Naive thymus-derived CD4-positive, alpha-beta T cell (primary cell): ENCODE measurements at regions not wholly inside any gene's neighbourhood (a gene's known extent, or its start where the extent isn't known, plus 50 kb on each side); places are given as distances from the start of the nearest gene placed in this dataset.

Source experiments
- ATAC-seq: fragments of 150-1000 bp; cut with Tn5 transposase; 2 replicates; pipeline ENCODE4 v1.10.0; 2021; ENCODE audit warnings: mild to moderate bottlenecking, moderate library complexity
- CTCF ChIA-PET: fragments of 350-600 bp; sonication (Branson Sonifier 250); formaldehyde crosslinking; loops from one replicate; lab custom pipeline; 2021; ENCODE audit warnings: antibody characterized with exemption; lab: Charles Lee
- POLR2A ChIA-PET: fragments of 350-600 bp; sonication (Branson Sonifier 250); formaldehyde crosslinking; loops from one replicate; lab custom pipeline; 2021; ENCODE audit warnings: antibody characterized with exemption, inconsistent platforms; lab: Charles Lee
- DNase-seq, 9 donors: peaks; one replicate each; pipeline versions ENCODE4 v3.0.0 to v3.0.0-alpha.2; 2020 to 2022; ENCODE audit warnings: mixed read lengths in 1 of 9
- H3K27ac ChIP-seq: one replicate; pipeline ENCODE4 v1.7.0; 2013; ENCODE audit warnings: mild to moderate bottlenecking, low read depth, low read length, moderate library complexity
- H3K27me3 ChIP-seq, 2 donors: one replicate each; pipeline ENCODE4 v1.7.0; 2013; ENCODE audit warnings: low read length in 2 of 2, mild to moderate bottlenecking in 2 of 2, moderate library complexity in 2 of 2; ENCODE audit not compliant: control insufficient read depth in 2 of 2, insufficient read depth in 2 of 2
- H3K36me3 ChIP-seq, 3 experiments: 1 replicate in 2 of 3; 2 replicates in 1 of 3; pipeline ENCODE4 v1.7.0; 2013; ENCODE audit warnings: low read length in 3 of 3, mild to moderate bottlenecking in 3 of 3, moderate library complexity in 1 of 3; ENCODE audit not compliant: insufficient read depth in 3 of 3, control insufficient read depth in 2 of 3
- H3K4me1 ChIP-seq, 2 donors: one replicate each; pipeline ENCODE4 v1.7.0; 2013; ENCODE audit warnings: low read length in 2 of 2, mild to moderate bottlenecking in 2 of 2, moderate library complexity in 1 of 2; ENCODE audit not compliant: control insufficient read depth in 2 of 2, insufficient read depth in 2 of 2
- H3K4me3 ChIP-seq: 2 replicates; pipeline ENCODE4 v1.7.0; 2013; ENCODE audit warnings: mild to moderate bottlenecking, low read length
- H3K9me3 ChIP-seq, 3 experiments: 1 replicate in 2 of 3; 2 replicates in 1 of 3; pipeline ENCODE4 v1.7.0; 2013; ENCODE audit warnings: low read length in 3 of 3; ENCODE audit not compliant: control insufficient read depth in 2 of 3
- H3K27ac Mint-ChIP-seq, 9 donors: one replicate each; pipeline ENCODE4 v1.8.0; 2020 to 2022; ENCODE audit warnings: mixed read lengths in 9 of 9, mild to moderate bottlenecking in 8 of 9, moderate library complexity in 5 of 9, inconsistent platforms in 2 of 9
- H3K27me3 Mint-ChIP-seq, 5 donors: one replicate each; pipeline ENCODE4 v1.8.0; 2021 to 2022; ENCODE audit warnings: mixed read lengths in 5 of 5, mild to moderate bottlenecking in 1 of 5
- H3K36me3 Mint-ChIP-seq, 5 donors: one replicate each; pipeline ENCODE4 v1.8.0; 2020 to 2022; ENCODE audit warnings: mixed read lengths in 5 of 5, mild to moderate bottlenecking in 3 of 5, inconsistent platforms in 1 of 5
- H3K4me1 Mint-ChIP-seq, 7 donors: one replicate each; pipeline ENCODE4 v1.8.0; 2020 to 2022; ENCODE audit warnings: mixed read lengths in 7 of 7, mild to moderate bottlenecking in 3 of 7, inconsistent platforms in 1 of 7
- H3K4me3 Mint-ChIP-seq, 10 donors: one replicate each; pipeline ENCODE4 v1.8.0; 2020 to 2022; ENCODE audit warnings: mild to moderate bottlenecking in 10 of 10, mixed read lengths in 10 of 10, moderate library complexity in 6 of 10, inconsistent platforms in 2 of 10
- H3K9me3 Mint-ChIP-seq, 11 donors: one replicate each; pipeline ENCODE4 v1.8.0; 2020 to 2022; ENCODE audit warnings: mixed read lengths in 11 of 11, mild to moderate bottlenecking in 4 of 11, inconsistent platforms in 1 of 11, moderate library complexity in 1 of 11
- intact Hi-C, 2 donors: fragments of 100-400 bp; cut with micrococcal nuclease; formaldehyde crosslinking; loops; one replicate each; pipeline ENCODE4 v1.15.1; 2023

- intact Hi-C loops, result no loop called here
- Histone ChIP-seq H3K4me3 (no peak overlapping the region), H3K36me3 (no peaks in the 10 kb centered on the region), H3K27me3 (no peaks in the 10 kb centered on the region), H3K9me3 (no peaks in the 10 kb centered on the region), H3K27ac (no peak overlapping the region), H3K4me1 (no peaks in the 10 kb centered on the region)
- H3K4me3 Mint-ChIP-seq, result no peak overlapping the region
- CTCF ChIA-PET, result no interaction called here
- ATAC-seq, result no peak
- H3K27me3 Mint-ChIP-seq, result peaks cover 0 to 10% (median under 1%) of the 10 kb centered on the region in 5 donors
- peaks cover 0 to 1% (median 0%) of the 10 kb centered on the region in 7 donors for H3K4me1 Mint-ChIP-seq
- POLR2A ChIA-PET, result no interaction called here
- peaks cover 0 to 4% (median 0%) of the 10 kb centered on the region in 5 donors for H3K36me3 Mint-ChIP-seq
- peaks cover 0 to 2% (median 0%) of the 10 kb centered on the region in 11 donors for H3K9me3 Mint-ChIP-seq
- DNase-seq, result no peak
- no peak overlapping the region for H3K27ac Mint-ChIP-seq
These were observed 153.6 kb upstream of the TMCC3 start for GRCh38 chr12:94803939-94804338.

- H3K27me3 ChIP-seq, result no peaks in the 10 kb centered on the region
- H3K27ac Mint-ChIP-seq, result no peak overlapping the region
These were observed 152.4 kb upstream of the TMCC3 start for GRCh38 chr12:94802796-94803195.

GRCh38 chr12:94801745-94802144, 151.4 kb upstream of the TMCC3 start:
- H3K9me3 Mint-ChIP-seq, result peaks cover 0 to 3% (median 0%) of the 10 kb centered on the region in 11 donors
- no peak overlapping the region for H3K27ac ChIP-seq
- ATAC-seq (no peak), DNase-seq (no peak)
- H3K36me3 ChIP-seq, result no peaks in the 10 kb centered on the region
- peaks cover 0 to 1% (median 0%) of the 10 kb centered on the region in 7 donors for H3K4me1 Mint-ChIP-seq
- no peaks in the 10 kb centered on the region for H3K9me3 ChIP-seq
- H3K27me3 ChIP-seq, result no peaks in the 10 kb centered on the region
- no peak overlapping the region for H3K4me3 ChIP-seq
- peaks cover 0 to 5% (median 0%) of the 10 kb centered on the region in 5 donors for H3K27me3 Mint-ChIP-seq
- no peak overlapping the region for H3K4me3 Mint-ChIP-seq
- ChIA-PET CTCF (no interaction called here), POLR2A (no interaction called here)
- no peaks in the 10 kb centered on the region for H3K4me1 ChIP-seq
- no peaks in the 10 kb centered on the region for H3K36me3 Mint-ChIP-seq
- intact Hi-C loops, result no loop called here
- no peak overlapping the region for H3K27ac Mint-ChIP-seq

More at GRCh38 chr12:94802796-94803195, 152.4 kb upstream of the TMCC3 start:
- Mint-ChIP-seq H3K4me3 (no peak overlapping the region), H3K4me1 (peaks cover 0 to 1% (median 0%) of the 10 kb centered on the region in 7 donors), H3K27me3 (peaks cover 0 to 6% (median 0%) of the 10 kb centered on the region in 5 donors), H3K9me3 (peaks cover 0 to 3% (median 0%) of the 10 kb centered on the region in 11 donors), H3K36me3 (peaks cover 0 to 4% (median 0%) of the 10 kb centered on the region in 5 donors)
- H3K27ac ChIP-seq, result no peak overlapping the region
- ChIA-PET CTCF (no interaction called here), POLR2A (no interaction called here)
- no peaks in the 10 kb centered on the region for H3K4me1 ChIP-seq
- no peaks in the 10 kb centered on the region for H3K36me3 ChIP-seq
- H3K9me3 ChIP-seq, result no peaks in the 10 kb centered on the region
- DNase-seq (no peak), ATAC-seq (no peak)
- intact Hi-C loops, result no loop called here
- no peak overlapping the region for H3K4me3 ChIP-seq

- peaks cover 0 to 14% (median 10%) of the 10 kb centered on the region in 7 donors for H3K4me1 Mint-ChIP-seq
- intact Hi-C loops, result no loop called here
- ChIA-PET CTCF (no interaction called here), POLR2A (no interaction called here)
- Histone ChIP-seq H3K36me3 (no peaks in the 10 kb centered on the region), H3K27ac (no peak overlapping the region), H3K27me3 (no peaks in the 10 kb centered on the region), H3K4me1 (no peaks in the 10 kb centered on the region), H3K9me3 (no peaks in the 10 kb centered on the region), H3K4me3 (no peak overlapping the region)
- ATAC-seq (no peak), DNase-seq (no peak)
- H3K27me3 Mint-ChIP-seq, result no peaks in the 10 kb centered on the region
- H3K4me3 Mint-ChIP-seq, result no peak overlapping the region
- peaks cover 0 to 3% (median 0%) of the 10 kb centered on the region in 11 donors for H3K9me3 Mint-ChIP-seq
- H3K27ac Mint-ChIP-seq, result no peak overlapping the region
- no peaks in the 10 kb centered on the region for H3K36me3 Mint-ChIP-seq
These were observed 148.8 kb upstream of the TMCC3 start for GRCh38 chr12:94799136-94799535.

- H3K4me3 Mint-ChIP-seq, result no peak overlapping the region
- Histone ChIP-seq H3K4me1 (no peaks in the 10 kb centered on the region), H3K4me3 (no peak overlapping the region), H3K27ac (no peak overlapping the region), H3K9me3 (no peaks in the 10 kb centered on the region), H3K27me3 (no peaks in the 10 kb centered on the region), H3K36me3 (no peaks in the 10 kb centered on the region)
- CTCF ChIA-PET, result interaction anchor here (0.7 kb wide), 1 partner anchor 8 kb away, joined by 3 read pairs; no protein-coding TSS in a partner anchor
- H3K27me3 Mint-ChIP-seq, result no peaks in the 10 kb centered on the region
- H3K9me3 Mint-ChIP-seq, result peaks cover 0 to 3% (median 0%) of the 10 kb centered on the region in 11 donors
- intact Hi-C loops, result no loop called here
- H3K27ac Mint-ChIP-seq, result no peak overlapping the region
- DNase-seq (no peak), ATAC-seq (no peak)
- no peaks in the 10 kb centered on the region for H3K36me3 Mint-ChIP-seq
- H3K4me1 Mint-ChIP-seq, result peaks cover 0 to 22% (median 10%) of the 10 kb centered on the region in 7 donors
- POLR2A ChIA-PET, result no interaction called here
These were observed 147.8 kb upstream of the TMCC3 start for GRCh38 chr12:94798113-94798512.

GRCh38 chr12:94795520-94795919, 145.2 kb upstream of the TMCC3 start:
- H3K27ac ChIP-seq, result no peak overlapping the region
- Mint-ChIP-seq H3K4me3 (peak overlapping the region in 2 of 10 donors; percentile 5 to 15), H3K4me1 (peaks cover 0 to 27% (median 18%) of the 10 kb centered on the region in 7 donors), H3K9me3 (peaks cover 0 to 3% (median 0%) of the 10 kb centered on the region in 11 donors), H3K36me3 (no peaks in the 10 kb centered on the region), H3K27ac (peak overlapping the region in 2 of 9 donors; percentile 12 to 18), H3K27me3 (no peaks in the 10 kb centered on the region)
- DNase-seq (no peak), ATAC-seq (no peak)
- H3K4me1 ChIP-seq, result no peaks in the 10 kb centered on the region
- ChIA-PET POLR2A (no interaction called here), CTCF (no interaction called here)
- H3K4me3 ChIP-seq, result no peak overlapping the region
- H3K27me3 ChIP-seq, result no peaks in the 10 kb centered on the region
- intact Hi-C loops, result no loop called here
- no peaks in the 10 kb centered on the region for H3K9me3 ChIP-seq
- no peaks in the 10 kb centered on the region for H3K36me3 ChIP-seq

GRCh38 chr12:94795044-94795443, 144.7 kb upstream of the TMCC3 start:
- no peak overlapping the region for H3K27ac ChIP-seq
- H3K4me1 Mint-ChIP-seq, result peaks cover 0 to 27% (median 18%) of the 10 kb centered on the region in 7 donors
- no peak overlapping the region for H3K4me3 ChIP-seq
- no peaks in the 10 kb centered on the region for H3K36me3 Mint-ChIP-seq
- ATAC-seq (no peak), DNase-seq (peak in 1 of 9 donors; percentile 7)
- no peaks in the 10 kb centered on the region for H3K27me3 ChIP-seq
- ChIA-PET CTCF (no interaction called here), POLR2A (no interaction called here)
- H3K27me3 Mint-ChIP-seq, result no peaks in the 10 kb centered on the region
- H3K9me3 Mint-ChIP-seq, result peaks cover 0 to 3% (median 0%) of the 10 kb centered on the region in 11 donors
- H3K9me3 ChIP-seq, result no peaks in the 10 kb centered on the region
- H3K27ac Mint-ChIP-seq, result peak overlapping the region in 4 of 9 donors; percentile 12 to 60 (median 40)
- no peaks in the 10 kb centered on the region for H3K36me3 ChIP-seq
- no peaks in the 10 kb centered on the region for H3K4me1 ChIP-seq
- peak overlapping the region in 2 of 10 donors; percentile 15 to 19 for H3K4me3 Mint-ChIP-seq
- intact Hi-C loops, result no loop called here
